ENCODE measurements at regions not wholly inside any gene's neighbourhood (a gene's known extent, or its start where the extent isn't known, plus 50 kb on each side); places are given as distances from the start of the nearest gene placed in this dataset.

GRCh38 chr5:67680099-67680498 is 483.5 kb upstream of the CD180 start:
- TF ChIP-seq, protein P1, sequence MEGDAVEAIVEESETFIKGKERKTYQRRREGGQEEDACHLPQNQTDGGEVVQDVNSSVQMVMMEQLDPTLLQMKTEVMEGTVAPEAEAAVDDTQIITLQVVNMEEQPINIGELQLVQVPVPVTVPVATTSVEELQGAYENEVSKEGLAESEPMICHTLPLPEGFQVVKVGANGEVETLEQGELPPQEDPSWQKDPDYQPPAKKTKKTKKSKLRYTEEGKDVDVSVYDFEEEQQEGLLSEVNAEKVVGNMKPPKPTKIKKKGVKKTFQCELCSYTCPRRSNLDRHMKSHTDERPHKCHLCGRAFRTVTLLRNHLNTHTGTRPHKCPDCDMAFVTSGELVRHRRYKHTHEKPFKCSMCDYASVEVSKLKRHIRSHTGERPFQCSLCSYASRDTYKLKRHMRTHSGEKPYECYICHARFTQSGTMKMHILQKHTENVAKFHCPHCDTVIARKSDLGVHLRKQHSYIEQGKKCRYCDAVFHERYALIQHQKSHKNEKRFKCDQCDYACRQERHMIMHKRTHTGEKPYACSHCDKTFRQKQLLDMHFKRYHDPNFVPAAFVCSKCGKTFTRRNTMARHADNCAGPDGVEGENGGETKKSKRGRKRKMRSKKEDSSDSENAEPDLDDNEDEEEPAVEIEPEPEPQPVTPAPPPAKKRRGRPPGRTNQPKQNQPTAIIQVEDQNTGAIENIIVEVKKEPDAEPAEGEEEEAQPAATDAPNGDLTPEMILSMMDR (IDR thresholded peaks at IDR 0.05; ENCODE audit: control extremely low read depth, extremely low read depth, low read depth, missing control alignments), result no peak
- POLR2A ChIA-PET, result no interaction called here
- no peak for DNase-seq (ENCODE audit: extremely low spot score)
- CTCF ChIA-PET, result no interaction called here

- CTCF ChIA-PET, result interaction anchor here (1.3 kb wide), 1 partner anchor 11 kb away, joined by 3 read pairs; no protein-coding TSS in a partner anchor
These were observed 482.7 kb upstream of the CD180 start for GRCh38 chr5:67679184-67679841.

GRCh38 chr5:67678594-67678993 is 482.0 kb upstream of the CD180 start:
- CTCF ChIA-PET, result interaction anchor here (1.3 to 1.5 kb wide), 2 partner anchors 12 to 18 kb away, joined by 3 read pairs; no protein-coding TSS in a partner anchor
- POLR2A ChIA-PET, result no interaction called here
- no peak for DNase-seq (ENCODE audit: extremely low spot score)
- TF ChIP-seq, protein P1 (IDR thresholded peaks at IDR 0.05; ENCODE audit: control extremely low read depth, extremely low read depth, low read depth, missing control alignments), result no peak

More at GRCh38 chr5:67679184-67679841, 482.7 kb upstream of the CD180 start:
- DNase-seq (ENCODE audit: extremely low spot score), result no peak
- TF ChIP-seq, protein P1 (IDR thresholded peaks at IDR 0.05; ENCODE audit: control extremely low read depth, extremely low read depth, low read depth, missing control alignments), result no peak
- POLR2A ChIA-PET, result no interaction called here

GRCh38 chr5:67677422-67677970 is 480.9 kb upstream of the CD180 start:
- ChIA-PET POLR2A (no interaction called here), CTCF (interaction anchor here (1.5 kb wide), 1 partner anchor 17 kb away, joined by 3 read pairs; no protein-coding TSS in a partner anchor)
- TF ChIP-seq, protein P1 (IDR thresholded peaks at IDR 0.05; ENCODE audit: control extremely low read depth, extremely low read depth, low read depth, missing control alignments), result no peak
- DNase-seq (ENCODE audit: extremely low spot score), result no peak

- TF ChIP-seq, protein P1 (IDR thresholded peaks at IDR 0.05; ENCODE audit: control extremely low read depth, extremely low read depth, low read depth, missing control alignments), result no peak
- CTCF ChIA-PET, result no interaction called here
- DNase-seq (ENCODE audit: extremely low spot score), result no peak
- POLR2A ChIA-PET, result no interaction called here
These were observed 480.3 kb upstream of the CD180 start for GRCh38 chr5:67676863-67677262.

DNA sequence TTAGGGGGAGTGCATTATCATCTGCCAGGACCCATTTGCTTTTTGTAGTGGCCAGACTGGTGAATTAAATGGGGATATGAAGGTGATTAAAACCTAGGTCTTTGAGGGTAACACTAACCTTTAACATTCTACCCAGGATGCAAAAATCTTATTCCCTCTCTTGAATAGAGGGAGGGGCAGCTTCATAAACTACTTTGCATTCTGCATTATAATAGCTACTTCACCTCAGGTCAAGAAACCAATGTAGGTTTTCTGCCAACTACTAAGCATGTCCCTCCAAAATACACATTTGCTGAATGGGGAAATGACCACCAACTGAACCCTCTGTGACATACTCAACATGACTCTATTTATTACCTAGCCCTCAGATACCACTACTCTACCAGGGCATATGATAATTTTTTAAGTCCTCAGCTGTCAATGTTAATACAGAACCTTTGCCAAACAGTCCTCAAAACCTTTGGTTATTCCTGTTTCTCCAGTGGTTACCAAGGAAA is 477.6 kb upstream of the CD180 start:
- POLR2A ChIA-PET, result no interaction called here
- CTCF ChIA-PET, result no interaction called here
- TF ChIP-seq, protein P1 (IDR thresholded peaks at IDR 0.05; ENCODE audit: control extremely low read depth, extremely low read depth, low read depth, missing control alignments), result no peak
- no peak for DNase-seq (ENCODE audit: extremely low spot score)

Measured in GM10248 (cell line).